Occipital lobe (tissue), 1 donor: ENCODE measurements at regions not wholly inside any gene's neighbourhood (a gene's known extent, or its start where the extent isn't known, plus 50 kb on each side); places are given as distances from the start of the nearest gene placed in this dataset.

Experiments used
- DNase-seq: peaks from one replicate; lab custom pipeline; 2025; lab: John Stamatoyannopoulos, UW

- no peak for DNase-seq
Measured at GRCh38 chr10:117670116-117670904, 127.8 kb downstream of the EMX2 start.

DNA sequence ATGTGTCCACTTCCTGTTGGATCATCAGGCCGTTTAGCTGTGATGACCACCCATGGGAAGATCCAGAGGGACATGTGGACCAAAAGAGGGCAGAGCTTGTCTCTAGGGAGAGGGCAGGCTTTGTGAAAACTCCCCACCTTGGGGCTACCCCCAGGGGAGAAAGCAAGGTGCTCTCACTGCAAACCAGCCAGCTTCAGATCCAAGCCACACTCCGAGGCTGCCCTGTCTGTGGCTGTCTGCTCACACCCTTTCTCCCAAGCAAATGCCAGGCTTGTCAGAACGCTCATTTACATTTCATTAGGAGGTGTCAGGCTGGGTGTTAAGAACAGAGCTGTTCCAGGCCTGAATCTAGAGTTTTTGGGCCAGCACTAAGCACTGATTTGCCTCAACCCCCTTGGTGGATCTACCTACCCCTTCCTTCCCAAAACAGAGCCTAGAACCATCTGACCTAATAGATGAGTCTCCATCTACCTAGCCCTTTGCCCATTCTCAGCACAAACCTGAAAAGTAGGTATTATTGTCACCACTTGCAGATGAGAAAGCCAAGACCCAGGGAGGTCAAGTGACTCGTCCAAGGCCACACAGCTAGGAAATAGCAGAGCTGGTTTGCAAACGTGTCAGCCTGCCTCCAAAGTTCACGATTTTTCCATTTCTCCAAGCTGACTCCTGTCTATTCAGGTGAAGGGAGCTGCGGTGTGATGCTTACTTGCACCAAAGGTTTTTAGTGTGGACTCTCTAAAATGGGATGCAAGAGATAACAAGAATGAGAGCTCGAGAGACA lies 130.9 kb downstream of the EMX2 start:
- no peak for DNase-seq

DNA sequence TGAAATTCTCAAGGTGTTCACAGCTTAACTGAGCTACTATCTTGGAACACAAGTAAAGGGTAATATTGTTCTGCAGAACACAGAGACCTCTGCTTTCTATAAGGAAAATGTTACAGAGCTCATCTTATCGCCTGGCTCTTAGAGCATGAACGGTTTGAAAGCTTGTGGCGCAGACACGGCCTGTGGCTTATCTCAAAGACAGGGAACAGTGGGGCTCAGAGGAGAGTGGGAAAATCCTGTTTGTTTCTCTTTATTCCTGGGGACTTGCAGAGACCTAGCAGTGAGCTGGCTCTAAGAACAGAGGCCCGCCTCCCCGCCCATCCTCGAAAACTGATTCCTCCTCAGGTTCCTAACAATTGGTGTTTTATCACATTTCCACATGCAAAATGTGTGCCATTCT lies 131.7 kb downstream of the EMX2 start:
- no peak for DNase-seq

- no peak for DNase-seq
Measured at GRCh38 chr10:117674646-117675045, 132.1 kb downstream of the EMX2 start.

DNA sequence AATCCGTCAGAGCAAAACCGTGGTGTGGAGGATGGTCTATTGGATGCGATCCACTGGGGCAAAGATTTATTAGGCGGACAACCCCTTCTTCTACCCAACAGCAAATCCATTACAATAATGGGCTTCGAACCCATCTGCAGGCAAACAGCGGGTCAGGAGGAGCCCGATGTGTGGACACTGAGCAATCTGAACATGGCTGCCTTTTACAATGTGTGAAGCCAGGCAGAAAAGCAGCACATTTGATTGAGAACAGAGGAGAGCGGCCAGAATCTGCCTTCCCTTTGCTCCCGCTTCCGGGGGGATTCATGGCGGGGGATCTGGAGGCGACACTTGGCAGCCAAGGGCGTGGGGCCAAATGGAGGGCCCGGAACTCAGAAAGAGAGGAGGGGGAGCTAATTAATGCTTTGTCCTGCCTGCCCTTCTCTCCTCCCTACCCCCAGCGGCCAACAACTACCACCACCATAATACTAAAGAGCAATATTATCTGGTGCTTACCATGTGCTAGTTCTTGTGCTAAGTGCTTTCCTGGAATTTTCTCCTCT lies 133.0 kb downstream of the EMX2 start:
- DNase-seq: no peak

DNA sequence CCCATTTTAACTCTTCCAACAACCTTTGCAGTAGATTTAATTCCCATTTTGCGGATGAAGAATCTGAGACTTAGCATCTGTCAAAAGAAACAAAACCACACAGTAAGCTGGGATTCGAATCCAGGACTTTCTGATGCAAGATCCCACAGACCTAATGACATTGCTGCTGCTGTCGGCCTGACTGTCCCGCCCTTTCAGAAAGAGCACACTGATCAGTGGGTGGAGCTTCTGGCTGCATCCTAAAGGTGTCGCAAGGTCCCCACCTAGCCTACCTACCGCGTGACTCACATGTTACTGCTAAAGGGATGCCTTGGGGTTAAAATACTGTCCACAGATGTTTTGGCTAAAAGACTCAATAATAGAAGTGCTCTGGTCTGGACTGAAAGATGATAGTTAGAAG lies 134.7 kb downstream of the EMX2 start:
- no peak for DNase-seq

DNA sequence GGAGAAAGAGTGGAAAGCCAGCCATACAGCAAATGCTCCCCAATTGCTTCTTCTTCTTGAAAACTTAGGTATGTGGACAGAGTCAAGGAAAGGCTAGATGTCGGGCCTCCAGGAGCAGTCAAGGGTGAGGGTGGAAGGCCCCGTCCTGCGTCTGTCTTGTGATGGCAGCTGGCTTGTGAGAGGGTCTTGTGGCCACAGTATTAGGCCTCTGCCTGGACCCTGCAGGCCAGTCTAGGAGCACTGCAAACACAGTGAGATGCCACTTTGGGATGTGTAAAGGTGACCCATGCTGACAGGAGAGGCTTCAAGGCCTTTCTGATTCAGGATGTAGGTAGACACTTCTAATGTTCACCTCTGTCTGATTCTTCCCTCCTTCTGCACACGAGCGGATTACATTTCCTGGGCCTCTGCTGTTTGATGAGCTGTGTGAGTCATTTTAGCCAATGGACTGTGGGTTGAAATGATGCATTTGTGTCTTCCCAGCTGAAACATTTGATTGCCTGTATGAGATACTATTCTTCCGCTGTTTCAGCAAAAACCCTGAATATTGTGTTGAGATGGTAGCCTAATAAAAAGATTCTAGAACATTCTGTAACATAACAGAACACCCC lies 135.4 kb downstream of the EMX2 start:
- no peak for DNase-seq

- no peak for DNase-seq
Measured at GRCh38 chr10:117680601-117681000, 138.1 kb downstream of the EMX2 start.

GRCh38 chr10:117681104-117681503 lies 138.6 kb downstream of the EMX2 start:
- no peak for DNase-seq

DNA sequence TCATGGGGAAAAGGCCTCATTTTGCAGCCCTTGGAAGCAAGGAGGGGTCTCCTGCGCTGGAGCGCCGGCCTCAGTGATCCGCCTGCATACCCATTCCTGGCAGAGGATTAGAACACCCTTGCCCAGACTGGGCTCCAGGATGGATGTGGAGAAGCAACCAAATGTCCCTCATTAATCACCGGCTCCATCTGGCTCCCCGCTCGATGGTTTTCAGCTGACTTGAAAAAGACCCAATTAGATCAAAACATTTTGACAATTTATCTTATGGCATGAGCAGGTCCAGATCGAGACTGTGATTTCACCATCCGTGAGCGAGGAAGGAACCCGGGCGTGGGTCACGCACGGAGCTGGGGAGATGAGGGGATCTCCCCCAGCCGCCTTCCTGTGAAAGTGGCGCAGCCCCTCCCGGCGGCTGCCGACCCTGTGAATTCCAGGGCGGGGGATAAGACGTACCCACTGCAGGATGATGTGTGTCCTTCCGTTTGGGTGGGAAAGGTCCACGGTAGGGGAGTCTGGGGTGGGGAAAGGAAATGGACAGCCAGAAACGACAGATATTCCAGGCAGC lies 141.6 kb downstream of the EMX2 start:
- no peak for DNase-seq

DNA sequence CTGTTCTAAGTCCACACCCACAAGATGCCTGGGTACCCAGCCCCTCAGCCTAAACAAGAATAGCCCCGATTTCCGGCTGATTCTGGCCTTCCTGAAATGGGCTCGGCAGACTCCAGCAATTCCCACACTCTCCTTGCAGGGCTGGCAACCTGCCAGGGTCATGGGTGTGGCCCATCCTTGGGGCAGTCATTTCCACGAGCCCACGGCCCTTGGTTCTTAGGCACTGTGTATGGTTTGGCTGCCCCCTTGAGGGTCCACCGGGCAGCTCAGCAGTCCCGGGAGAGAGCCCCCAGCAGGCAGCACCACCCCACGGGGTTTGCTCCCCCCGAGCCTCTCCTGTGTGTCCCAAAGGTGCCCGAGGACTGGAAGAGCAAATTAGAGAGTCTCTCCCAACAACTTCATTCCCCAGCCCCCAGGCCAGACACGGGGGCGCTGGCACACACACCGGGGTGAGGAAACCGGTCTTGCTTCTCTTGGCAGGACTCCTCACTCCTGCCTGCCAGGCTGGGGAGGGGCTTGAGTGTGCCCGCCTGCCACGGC lies 142.2 kb downstream of the EMX2 start:
- DNase-seq: no peak

DNA sequence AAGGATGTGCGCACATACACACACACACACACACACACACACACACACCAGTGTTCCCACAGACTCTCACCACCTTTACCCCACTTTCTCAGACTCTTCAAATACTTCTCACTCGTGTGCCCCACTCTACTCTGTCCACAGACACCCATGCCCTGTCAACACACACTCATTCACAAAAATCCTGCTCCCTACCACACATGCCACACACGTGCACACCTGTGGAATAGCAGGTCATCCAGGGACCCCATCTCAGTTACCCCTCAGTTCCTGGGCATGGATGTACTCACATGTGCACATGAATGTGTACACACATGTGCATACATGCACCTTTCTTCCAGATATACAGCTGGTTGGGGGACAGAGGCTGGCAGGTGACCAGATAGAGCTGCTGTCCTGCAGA lies 142.9 kb downstream of the EMX2 start:
- DNase-seq: no peak

DNA sequence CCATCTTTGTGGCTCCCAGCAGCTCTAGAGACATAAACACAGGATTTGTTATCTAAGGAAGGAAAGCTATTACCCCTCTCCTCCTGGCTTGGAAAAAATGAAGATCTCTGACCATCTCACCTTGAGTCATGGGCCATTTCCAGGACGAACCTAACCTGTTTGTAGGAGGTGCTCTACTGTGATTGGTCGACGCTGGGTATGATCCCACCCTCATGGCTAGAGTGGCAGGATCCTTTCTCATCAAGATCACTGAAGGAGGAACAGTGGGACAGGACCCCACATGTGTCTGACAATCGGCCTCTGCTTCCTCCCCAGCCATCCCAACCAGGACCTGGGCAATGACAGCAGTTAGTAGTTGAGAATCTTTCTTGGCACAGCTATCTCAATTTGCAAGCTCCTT lies 144.1 kb downstream of the EMX2 start:
- DNase-seq: no peak

DNA sequence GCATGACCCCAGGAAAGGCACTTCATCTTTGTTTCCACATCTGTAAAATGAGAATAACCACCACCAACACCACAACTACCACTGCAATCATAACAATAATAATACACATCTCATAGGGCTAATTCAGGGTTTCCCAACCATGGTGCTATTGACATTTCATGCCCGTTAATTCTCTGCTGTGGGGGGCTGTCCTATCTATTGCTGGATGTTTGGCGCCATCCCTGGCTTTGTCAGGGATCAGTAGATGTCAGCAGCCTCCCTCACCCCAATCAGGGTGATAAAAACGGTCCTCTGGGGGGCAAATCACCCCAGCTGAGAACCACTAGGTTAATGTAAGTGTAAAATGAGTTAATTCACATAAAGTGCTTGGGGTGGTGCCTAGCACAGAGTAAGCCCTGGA lies 145.8 kb downstream of the EMX2 start:
- DNase-seq: no peak

DNA sequence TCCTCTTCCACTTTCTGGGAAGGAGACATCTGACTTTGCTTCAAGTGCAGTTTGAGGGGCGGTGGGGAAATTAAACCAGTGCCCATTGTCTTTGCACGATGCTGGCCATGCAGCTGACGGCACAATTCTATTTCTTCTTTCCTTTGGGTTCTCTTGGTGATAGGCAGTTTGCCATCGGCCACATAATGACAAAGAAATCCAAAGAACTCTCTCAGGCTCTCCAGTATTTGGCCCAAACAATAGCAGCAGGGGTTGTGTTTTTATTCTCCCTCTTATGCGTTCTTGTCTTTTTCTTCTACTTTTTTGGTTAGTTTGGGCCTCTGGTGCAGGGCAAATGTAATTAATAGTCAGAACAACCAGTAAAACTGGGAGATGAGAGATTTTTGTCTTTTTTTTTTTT lies 147.0 kb downstream of the EMX2 start:
- DNase-seq: no peak

DNA sequence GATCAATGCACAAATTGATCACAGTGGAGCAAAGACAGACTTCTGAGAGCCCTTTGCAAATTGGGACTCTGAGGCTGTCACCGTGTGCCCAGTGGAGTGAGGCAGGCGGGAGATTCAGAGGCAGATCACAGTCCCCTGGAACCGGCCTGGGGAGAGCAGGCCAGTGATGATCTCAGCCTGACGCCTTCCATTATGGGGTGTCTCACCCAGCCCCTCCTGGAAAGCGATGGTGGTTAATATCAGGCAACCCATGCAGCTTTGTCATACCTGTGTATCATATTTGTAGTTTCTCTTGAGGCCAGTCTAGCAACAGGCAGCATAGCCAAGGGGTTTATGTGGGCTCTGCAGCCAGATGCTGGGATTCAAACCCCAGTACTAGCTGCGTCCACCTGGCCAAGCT lies 147.8 kb downstream of the EMX2 start:
- DNase-seq: no peak

- no peak for DNase-seq
Measured at GRCh38 chr10:117694190-117694589, 151.6 kb downstream of the EMX2 start.

- DNase-seq: no peak
Measured at GRCh38 chr10:117697402-117697801, 154.9 kb downstream of the EMX2 start.

DNA sequence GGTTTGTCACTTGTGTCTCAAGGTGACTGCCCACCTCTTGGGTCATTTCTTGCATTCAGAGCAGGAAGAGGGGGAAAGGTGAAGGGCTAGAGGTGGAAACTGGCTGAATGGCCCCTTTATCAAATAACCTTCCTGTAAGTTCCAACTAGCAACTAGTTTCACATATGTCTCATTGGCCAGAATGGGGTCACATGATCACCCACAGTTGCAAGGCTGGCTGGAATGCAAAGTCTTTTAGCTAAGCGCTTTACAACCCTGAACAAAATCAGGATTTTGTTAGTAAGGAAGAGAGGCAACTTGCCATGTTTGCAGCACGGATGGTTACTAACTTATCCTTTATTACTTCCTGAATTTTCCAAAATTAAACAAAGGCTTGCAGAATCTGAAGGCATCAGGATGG lies 156.3 kb downstream of the EMX2 start:
- DNase-seq: no peak

DNA sequence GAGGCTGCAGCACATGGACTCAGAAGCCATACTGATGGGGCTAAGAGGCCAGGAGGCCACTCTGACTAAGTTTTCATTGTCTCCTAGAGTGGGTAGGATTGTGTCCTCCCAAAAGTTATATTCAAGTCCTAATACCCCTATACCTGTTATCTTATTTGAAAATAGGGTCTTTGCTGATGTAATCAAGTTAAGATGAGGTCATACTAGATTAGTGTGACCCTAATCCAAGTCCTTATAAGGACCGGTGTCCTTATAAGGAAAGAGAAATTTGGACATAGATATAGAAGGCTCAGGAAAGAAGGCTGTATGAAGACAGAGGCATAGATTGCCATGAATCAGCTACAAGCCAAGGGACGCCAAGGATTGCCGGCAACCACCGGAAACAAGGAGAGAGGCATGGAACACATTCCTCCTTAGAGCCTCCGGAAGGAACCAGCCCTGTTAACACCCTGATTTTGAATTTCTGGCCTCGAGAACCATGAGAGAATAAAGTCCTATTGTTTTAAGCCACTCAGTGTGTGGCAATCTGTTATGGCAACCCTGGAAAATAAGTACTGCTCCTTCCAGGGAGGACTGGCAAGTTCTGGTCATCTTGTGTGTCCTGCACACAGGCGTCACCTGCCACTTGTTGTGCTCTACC lies 157.0 kb downstream of the EMX2 start:
- no peak for DNase-seq

DNA sequence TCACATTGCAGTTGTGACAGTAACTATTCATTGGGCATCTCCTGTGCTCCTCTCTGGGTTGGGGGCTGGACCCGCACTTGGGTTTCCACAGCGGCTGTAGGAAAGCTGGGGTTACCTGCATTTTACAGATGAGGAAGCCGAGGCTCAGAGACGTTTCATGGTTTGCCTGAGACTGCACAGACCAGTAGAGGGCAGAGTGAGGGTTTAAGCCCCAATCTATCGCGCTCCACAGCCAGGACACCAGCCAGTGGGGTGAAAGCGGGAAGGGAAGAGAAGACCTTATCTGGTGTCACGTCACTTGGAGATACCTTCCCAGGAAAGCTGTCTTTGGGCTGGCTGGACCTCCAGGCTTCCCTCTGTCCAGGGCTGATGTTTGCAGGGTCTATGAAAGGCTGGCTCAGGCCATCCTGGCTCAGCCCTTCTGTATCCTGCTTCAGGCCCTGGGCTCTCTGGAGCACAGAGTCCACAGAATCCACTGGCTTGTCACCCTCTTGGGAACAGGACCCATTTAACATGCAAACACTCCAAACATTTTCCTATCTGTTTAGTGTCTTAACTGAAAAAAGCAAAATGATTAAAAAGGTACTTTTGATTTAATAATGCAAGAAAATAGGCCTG lies 167.7 kb downstream of the EMX2 start:
- no peak for DNase-seq
